ENCODE measurements at regions not wholly inside any gene's neighbourhood (a gene's known extent, or its start where the extent isn't known, plus 50 kb on each side); places are given as distances from the start of the nearest gene placed in this dataset.

GRCh38 chr7:84617265-84618030 lies 422.9 kb upstream of the SEMA3A start:
- no peak for TF ChIP-seq EZH2phosphoT487 (IDR thresholded peaks at IDR 0.05; ENCODE audit: insufficient read depth, low read depth)
- no peak for TF ChIP-seq EZH2 (IDR thresholded peaks at IDR 0.05; ENCODE audit: insufficient read depth, poor library complexity, severe bottlenecking)

Measured in GM23248 (cell line).